SK-N-MC (cell line): ENCODE measurements at regions not wholly inside any gene's neighbourhood (a gene's known extent, or its start where the extent isn't known, plus 50 kb on each side); places are given as distances from the start of the nearest gene placed in this dataset.

ENCODE experiments used
- EZH2 ChIP-seq: fragments of 200-600 bp; sonication (generic); IDR thresholded peaks from one replicate; pipeline ENCODE4 v1.6.1; 2017; ENCODE audit warnings: antibody characterized with exemption
- POLR2AphosphoS5 ChIP-seq: IDR thresholded peaks from 2 replicates; pipeline ENCODE4 v1.6.1; 2012; ENCODE audit warnings: mild to moderate bottlenecking, low read depth, low read length, borderline replicate concordance

DNA sequence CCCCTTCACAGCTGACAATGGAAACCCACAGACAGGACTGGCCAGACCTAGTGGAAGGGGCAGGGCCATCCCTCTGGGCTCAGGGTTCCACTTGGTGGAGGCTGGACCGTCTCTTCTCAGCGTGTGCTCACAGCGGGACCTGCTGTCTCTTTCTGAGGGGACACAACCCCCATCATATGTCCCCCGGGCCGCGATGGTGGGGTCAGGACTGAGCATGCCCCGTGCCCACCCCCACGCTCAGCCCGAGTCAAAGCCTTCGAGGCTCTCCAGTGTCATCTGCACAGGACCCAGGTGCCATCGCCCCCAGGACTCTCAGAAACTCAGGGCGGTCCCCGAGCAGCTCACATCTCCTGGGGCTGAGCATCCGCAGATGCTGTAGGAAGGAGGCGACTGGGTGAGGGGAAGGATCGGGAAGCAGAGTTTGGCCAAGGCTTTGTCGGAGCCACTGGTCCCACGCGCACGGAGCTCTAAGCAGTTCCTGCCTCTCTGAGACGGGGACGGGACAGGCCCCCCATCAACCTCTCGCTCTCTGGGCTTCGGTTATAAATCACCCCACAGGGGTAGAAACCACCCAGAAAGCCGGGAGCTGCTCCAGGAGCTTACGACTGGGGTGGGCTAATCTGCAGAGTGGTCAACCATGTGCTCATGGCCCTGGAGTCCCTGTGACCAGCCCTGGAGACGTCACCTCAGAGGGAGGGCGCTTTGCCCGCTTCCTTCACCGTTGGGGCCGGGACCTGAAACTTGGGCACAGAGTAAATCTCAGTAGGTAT is 183.4 kb upstream of the SULF2 start:
- no peak for TF ChIP-seq POLR2AphosphoS5
- TF ChIP-seq EZH2 = no peak
